Left cardiac atrium (tissue), 4 donors: ENCODE measurements at regions not wholly inside any gene's neighbourhood (a gene's known extent, or its start where the extent isn't known, plus 50 kb on each side); places are given as distances from the start of the nearest gene placed in this dataset.
A peak's percentile ranks its signal among the peaks of the same experiment; 100 is the strongest.

Experiments used
- ATAC-seq, 2 donors: fragments of 200-7000 bp; cut with Tn5 transposase; one replicate each; pipeline ENCODE4 v1.9.1; 2020; ENCODE audit warnings: mild to moderate bottlenecking in 2 of 2, moderate library complexity in 2 of 2
- DNase-seq: peaks from one replicate; pipeline ENCODE4 v3.0.0-alpha.2; 2020
- intact Hi-C, 2 donors: fragments of 100-400 bp; cut with DNase I; formaldehyde crosslinking; loops; one replicate each; pipeline versions ENCODE4 v1.14.1 to v1.15.1; 2022 to 2023
- donor health status: DM: no; HTN: yes; CAD: no.
- donor health status: DM: no; HTN: yes; CAD: no; lungs with severe emphysema.
- donor health status: DM: yes; HTN: yes; CAD: no.
- donor health status: Dilated cardiomyopathy.

GRCh38 chr1:222040955-222041354 is 299.1 kb upstream of the DUSP10 start:
- ATAC-seq (no peak), DNase-seq (no peak)
- intact Hi-C loops: no loop called here

DNA sequence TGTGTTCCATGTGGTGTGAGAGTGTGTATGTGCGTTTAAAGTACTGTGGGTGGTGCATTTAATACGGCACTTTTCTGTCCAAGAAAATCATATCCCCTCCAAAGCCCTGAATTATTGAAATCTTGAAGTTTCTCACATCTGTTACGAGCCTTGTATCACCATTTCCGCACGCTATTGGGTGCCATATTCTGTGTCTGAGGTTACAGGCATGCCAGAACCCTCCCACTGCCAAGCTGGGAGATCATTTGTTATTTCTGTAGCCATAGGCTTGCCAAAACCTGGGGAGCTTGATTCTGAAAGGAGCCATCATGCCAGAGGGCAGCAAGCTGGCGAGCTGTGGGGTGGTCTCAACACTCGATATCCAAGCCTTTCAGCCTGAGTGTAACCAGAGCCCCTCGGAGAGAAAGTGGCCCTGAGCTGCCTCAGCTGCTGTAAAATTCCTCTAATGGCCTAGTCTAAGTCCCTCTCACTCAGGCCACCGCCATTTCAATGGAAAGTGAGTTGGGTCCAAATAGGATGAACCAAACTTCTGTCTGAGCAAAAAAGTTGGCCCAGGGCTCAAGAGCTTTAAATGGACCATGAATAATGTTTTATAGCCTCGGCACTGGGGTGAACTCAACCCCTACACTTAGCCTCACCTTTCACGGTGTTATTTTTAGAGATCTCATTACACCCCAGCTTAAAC is 298.4 kb upstream of the DUSP10 start:
- intact Hi-C loops: no loop called here
- ATAC-seq (peak in 1 of 2 donors; percentile 17), DNase-seq (no peak)

- ATAC-seq (no peak), DNase-seq (no peak)
- intact Hi-C loops: no loop called here
Measured at GRCh38 chr1:222038971-222039370, 297.1 kb upstream of the DUSP10 start.

- ATAC-seq: peak; percentile 68 to 72
- intact Hi-C loops: no loop called here
- DNase-seq: no peak
Measured at GRCh38 chr1:222037720-222038119, 295.8 kb upstream of the DUSP10 start.

DNA sequence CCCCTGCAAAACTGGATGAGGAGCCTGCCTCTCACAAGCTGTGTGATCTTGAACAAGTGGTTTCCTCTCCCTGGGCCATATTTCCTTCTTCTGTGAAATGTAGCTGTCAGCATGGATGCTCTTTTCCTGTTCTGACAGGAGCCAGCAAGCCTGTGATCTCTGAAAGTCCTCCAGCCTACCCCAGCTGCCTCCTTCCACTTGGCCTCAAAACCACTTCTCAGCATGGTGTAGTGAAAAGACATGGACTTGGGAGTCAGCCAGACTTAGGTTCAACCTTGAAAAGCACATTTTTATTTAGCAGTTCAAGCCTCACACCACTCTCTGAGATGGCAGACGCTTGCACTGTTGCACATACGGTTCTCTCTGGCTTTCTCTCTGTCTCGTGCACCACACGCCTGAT is 292.9 kb upstream of the DUSP10 start:
- DNase-seq (no peak), ATAC-seq (peak; percentile 19 to 36)
- intact Hi-C loops: no loop called here

DNA sequence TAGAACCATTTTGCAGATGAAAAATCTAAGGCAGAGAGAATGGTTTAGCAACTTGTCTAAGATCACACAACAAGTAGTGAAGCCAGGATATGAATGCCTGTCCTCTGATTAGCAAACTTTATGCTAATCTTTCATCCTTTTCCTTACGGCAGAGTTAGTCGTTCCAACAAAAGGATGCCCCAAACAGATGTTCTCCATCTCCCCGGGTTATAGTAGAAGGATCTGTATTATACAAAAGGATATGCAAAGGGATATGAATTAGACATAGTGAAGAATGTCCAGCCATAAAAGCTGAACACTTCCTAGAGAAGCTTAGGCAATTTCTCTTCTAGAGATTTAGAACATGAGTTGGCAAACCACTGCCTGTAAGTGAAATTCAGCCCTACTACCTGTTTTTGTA is 291.6 kb upstream of the DUSP10 start:
- DNase-seq: no peak
- no peak for ATAC-seq
- intact Hi-C loops: no loop called here

DNA sequence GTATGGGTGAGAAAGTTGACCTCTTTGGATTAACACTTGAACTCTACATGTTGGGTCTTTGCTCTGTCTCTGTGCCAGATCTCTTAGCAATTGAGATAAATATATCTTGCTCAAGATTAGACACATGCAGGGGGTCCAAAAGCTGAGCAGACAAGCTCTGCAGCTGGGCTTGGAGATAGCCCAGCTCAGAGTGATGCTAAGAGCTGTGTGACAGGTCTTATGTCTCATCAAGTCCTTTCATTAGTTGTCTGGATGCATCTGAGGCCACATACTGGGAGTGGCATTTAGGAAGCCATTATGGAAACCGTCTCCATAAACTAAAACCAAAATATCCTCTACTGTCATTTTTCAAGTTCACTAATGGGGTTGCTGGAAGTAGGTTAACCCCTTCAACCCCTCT is 289.4 kb upstream of the DUSP10 start:
- no peak for DNase-seq
- peak in 1 of 2 donors; percentile 85 for ATAC-seq
- intact Hi-C loops: no loop called here

DNA sequence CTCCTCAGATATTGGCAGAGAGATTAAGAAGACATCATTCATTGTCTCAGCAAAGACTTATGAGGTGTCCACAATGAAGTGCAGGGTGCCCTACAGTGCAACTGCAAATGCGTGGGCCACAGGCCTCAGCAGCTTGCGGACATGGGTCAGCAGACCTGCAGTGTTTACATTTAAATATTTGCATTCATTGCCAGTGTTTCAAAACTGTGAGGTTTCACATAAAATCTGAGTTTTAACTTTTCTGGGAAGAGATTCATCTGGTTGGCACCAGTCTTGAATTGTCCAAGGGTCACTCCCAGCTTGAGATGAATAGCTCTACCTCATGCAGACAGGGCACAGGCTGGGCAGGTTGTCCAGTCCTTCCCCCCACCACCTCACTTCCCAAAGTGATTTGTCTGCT is 286.8 kb upstream of the DUSP10 start:
- intact Hi-C loops: no loop called here
- ATAC-seq (no peak), DNase-seq (no peak)

DNA sequence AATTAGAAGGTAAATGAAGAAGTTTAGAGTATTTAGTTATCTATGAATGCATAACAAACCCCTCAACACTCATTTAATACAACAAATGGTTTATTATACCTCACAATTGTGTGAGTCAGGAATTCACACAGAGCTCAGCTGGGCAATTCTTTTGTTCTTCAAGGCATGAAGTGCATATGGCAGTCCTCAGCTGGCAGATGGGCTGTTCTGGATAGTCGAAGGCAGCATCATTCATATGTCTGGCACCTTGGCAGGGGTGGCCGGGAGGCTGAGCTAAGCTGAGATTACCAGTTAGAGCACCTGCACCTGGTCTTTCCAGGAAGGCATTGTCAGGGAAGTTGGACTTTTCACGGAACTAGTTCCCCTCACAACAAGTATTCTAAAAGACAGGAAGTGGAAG is 286.2 kb upstream of the DUSP10 start:
- ATAC-seq (no peak), DNase-seq (no peak)
- intact Hi-C loops: no loop called here

DNA sequence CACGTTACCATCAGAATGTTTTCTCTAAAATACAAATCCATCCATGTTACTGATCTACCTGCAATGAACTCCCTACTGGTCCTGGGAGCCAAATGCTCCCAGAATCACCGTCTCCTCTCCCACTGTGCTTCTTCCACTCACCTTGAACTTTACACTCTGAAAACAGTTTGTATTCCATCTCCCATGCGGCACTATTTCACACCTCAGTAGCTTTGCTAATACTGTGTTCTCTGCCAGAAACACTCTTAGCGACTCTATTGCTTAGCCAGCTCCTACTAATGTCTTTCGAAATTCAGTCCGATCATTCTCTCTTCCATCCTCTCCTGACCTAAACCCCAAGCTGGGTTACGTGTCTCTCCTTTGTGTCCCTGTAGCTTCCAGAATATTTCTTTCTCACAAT is 284.4 kb upstream of the DUSP10 start:
- intact Hi-C loops: no loop called here
- ATAC-seq (peak; percentile 42 to 88), DNase-seq (no peak)

DNA sequence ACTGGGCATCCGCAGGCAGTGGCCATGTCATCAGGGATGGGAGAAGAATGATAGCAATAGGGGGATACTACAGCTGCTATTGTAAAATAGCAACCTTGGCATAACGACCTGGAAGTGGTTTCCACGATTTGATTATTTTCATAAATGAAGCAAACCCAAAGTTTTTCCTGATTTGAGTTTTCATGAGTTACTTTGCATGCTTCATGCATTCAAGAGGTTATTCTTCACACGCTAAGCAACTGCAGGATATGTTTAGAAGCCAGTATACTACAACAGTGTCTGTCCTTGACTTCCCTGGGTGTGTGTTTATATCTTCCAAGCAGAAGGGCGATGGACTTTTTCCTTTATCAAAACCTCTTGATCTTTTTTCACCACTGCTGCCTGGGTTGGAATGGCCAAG is 281.1 kb upstream of the DUSP10 start:
- intact Hi-C loops: no loop called here
- ATAC-seq (no peak), DNase-seq (no peak)

DNA sequence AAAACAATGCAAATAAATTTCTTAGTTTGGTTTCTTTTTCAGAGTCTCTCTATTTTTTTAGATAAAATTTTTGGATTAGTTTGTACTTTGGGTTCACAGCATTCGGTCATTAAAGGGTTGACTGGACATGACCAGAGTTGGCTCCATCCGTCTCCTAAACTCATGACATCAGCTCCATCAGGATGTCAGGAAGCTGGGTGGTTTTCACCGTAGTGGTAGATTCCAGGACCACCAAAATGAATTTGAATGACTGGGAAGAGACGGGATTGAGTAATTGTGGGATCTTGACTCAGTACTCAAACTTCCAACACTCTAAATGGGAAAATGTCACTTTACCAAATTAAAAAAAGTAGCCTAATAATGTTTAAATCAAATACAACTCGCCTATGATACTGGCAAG is 279.2 kb upstream of the DUSP10 start:
- DNase-seq: no peak
- ATAC-seq: no peak
- intact Hi-C loops: no loop called here

DNA sequence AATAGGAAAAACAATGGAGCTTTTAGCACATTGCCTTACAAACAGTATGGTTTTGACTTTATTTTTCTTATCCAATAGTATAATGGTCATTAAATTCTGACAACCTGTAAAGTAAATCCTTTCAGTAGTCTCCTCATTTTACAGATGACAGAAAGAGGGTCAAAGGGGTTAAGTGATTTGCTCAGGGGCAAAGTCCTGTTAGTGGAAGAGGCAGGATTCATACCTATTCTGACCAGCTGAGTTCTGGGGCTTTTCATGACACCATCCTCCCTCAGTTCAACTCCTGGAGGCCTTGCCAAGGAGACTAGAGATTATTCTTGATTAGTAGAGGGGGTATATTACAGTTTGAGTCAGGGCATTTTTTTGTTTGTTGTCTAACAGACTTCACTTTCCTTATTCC is 278.7 kb upstream of the DUSP10 start:
- intact Hi-C loops: no loop called here
- no peak for ATAC-seq
- no peak for DNase-seq

- intact Hi-C loops: no loop called here
- DNase-seq: no peak
Measured at GRCh38 chr1:222019029-222019428, 277.1 kb upstream of the DUSP10 start.

DNA sequence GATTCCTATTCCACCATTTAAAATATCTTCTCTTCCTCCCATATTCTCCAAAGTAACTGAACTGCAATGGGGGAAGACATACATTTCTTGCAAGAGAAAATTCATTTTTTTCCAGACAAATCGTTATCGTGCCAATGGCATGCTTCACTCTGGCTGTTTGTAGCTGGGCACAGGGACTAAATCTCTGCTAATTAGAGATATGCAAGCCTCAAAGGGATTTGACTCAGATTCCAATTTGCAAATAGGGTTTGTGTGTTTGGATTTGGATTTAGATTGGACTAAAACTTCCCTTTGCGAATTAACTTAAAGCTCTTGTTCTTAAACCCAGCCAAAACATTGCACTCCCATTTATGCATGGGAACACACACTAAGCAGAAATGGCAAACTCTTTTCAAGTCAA is 276.2 kb upstream of the DUSP10 start:
- DNase-seq (no peak), ATAC-seq (no peak)
- intact Hi-C loops: no loop called here

More at GRCh38 chr1:222019029-222019428, 277.1 kb upstream of the DUSP10 start:
- no peak for ATAC-seq

- ATAC-seq (no peak), DNase-seq (no peak)
- intact Hi-C loops: no loop called here
Measured at GRCh38 chr1:222015686-222016085, 273.8 kb upstream of the DUSP10 start.

GRCh38 chr1:222014001-222014400 is 272.1 kb upstream of the DUSP10 start:
- ATAC-seq (no peak), DNase-seq (no peak)
- intact Hi-C loops: no loop called here

DNA sequence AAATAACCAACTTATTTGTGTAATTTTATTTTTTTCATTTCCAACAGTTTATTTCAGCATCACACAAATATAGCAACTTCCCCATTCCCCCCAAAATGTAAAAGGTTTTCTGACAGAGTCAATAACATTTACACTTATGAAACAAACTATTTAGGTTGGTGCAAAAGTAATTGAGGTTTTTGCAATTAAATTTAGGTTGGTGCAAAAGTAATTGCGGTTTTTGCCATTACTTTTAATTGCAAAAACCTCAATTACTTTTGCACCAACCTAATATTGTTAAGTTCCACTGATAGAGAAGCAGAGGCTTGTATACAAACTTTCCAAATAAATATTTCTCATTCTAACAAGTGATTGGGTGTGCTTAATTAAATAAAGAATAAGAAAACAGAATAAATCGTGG is 270.9 kb upstream of the DUSP10 start:
- intact Hi-C loops: no loop called here
- no peak for ATAC-seq
- no peak for DNase-seq

- ATAC-seq (no peak), DNase-seq (no peak)
- intact Hi-C loops: no loop called here
Measured at GRCh38 chr1:222010306-222010705, 268.4 kb upstream of the DUSP10 start.

GRCh38 chr1:222009105-222009730 is 267.3 kb upstream of the DUSP10 start:
- ATAC-seq (peak in 1 of 2 donors; percentile 23), DNase-seq (no peak)
- intact Hi-C loops: no loop called here

DNA sequence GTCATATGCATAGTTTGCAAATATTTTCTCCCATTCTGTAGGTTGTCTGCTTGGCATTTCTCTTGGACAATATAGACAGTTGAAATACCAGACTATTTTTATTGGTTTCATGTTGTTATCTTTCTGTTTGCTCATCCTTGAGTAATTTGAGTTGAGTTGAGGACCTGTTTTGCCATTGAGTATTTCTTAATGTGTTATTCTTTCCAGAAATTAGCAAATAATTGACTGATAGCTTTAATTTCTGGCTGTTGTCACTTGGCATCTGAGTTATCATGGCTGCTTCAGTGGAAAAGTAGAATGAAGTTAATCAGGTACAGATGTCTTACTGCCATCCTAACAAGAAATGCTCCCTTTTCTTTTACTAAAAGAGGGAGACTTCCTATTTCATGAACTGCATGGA is 264.8 kb upstream of the DUSP10 start:
- intact Hi-C loops: no loop called here
- ATAC-seq (no peak), DNase-seq (no peak)
